ENCODE measurements at regions not wholly inside any gene's neighbourhood (a gene's known extent, or its start where the extent isn't known, plus 50 kb on each side); places are given as distances from the start of the nearest gene placed in this dataset.

- Histone ChIP-seq H3K4me1 (ENCODE audit: control insufficient read depth, insufficient read depth, low read depth, low read length) (no peaks in the 10 kb centered on the region), H3K4me2 (ENCODE audit: low read length, poor library complexity, severe bottlenecking) (no peak overlapping the region), H2BK15ac (ENCODE audit: low read depth, poor library complexity, severe bottlenecking) (no peak overlapping the region), H3K9ac (ENCODE audit: low read length) (no peak overlapping the region), H3K18ac (ENCODE audit: low read depth in 1 of 2, low read length in 2 of 2) (no peak overlapping the region), H3K9me3 (ENCODE audit: control insufficient read depth, low read length) (peaks cover 16% of the 10 kb centered on the region), H2BK120ac (ENCODE audit: low read depth, low read length) (no peak overlapping the region), H3K14ac (ENCODE audit: low read length in 2 of 2) (no peak overlapping the region), H3K4ac (ENCODE audit: low read depth in 1 of 2, low read length in 2 of 2) (no peak overlapping the region), H2AFZ (ENCODE audit: low read depth, low read length) (no peak overlapping the region), H4K8ac (ENCODE audit: low read length) (no peak overlapping the region), H3K27ac (ENCODE audit: low read length, poor library complexity, severe bottlenecking) (no peak overlapping the region), H3K79me1 (replicated peaks; ENCODE audit: low read length, poor library complexity, severe bottlenecking) (no peaks in the 10 kb centered on the region), H4K91ac (ENCODE audit: low read length) (no peak overlapping the region), H2AK5ac (ENCODE audit: low read length, severe bottlenecking) (no peak overlapping the region), H3K4me3 (ENCODE audit: insufficient read depth in 1 of 2, low read depth in 1 of 2, low read length in 2 of 2) (no peak overlapping the region), H3K36me3 (ENCODE audit: control insufficient read depth in 1 of 2, insufficient read depth in 2 of 2, low read depth in 1 of 2, low read length in 2 of 2) (no peaks in the 10 kb centered on the region), H3K27me3 (ENCODE audit: control insufficient read depth in 1 of 2, insufficient read depth in 1 of 2, low read length in 2 of 2) (no peaks in the 10 kb centered on the region), H3K23ac (ENCODE audit: low read length in 2 of 2) (no peak overlapping the region), H2BK5ac (ENCODE audit: low read depth, low read length, poor library complexity, severe bottlenecking) (no peak overlapping the region), H2BK12ac (ENCODE audit: low read length in 2 of 2) (no peak overlapping the region)
- 85% methylated on average over 2 of the region's 2 CpGs for WGBS
- DNase-seq: no peak
Measured at GRCh38 chr7:52705768-52706167, 329.7 kb upstream of the POM121L12 start.

DNA sequence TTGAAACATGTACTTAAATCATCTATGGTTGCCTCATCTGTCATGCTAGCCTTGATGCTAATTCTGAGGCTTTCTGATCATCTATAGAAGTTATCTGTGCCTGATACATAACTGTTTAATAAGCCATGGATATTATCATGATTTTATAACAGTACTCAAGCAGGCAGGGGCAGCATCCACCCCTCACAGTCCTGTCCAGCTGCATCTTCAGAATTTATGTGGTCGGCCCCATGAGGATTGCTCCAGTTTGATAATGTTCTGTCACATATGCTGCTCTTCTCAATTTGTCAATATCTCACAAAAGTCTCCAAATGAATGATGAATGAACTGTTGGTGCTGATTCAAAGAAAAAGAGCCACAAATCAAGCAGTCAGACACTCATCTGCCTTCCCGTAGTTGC, 335.1 kb upstream of the POM121L12 start:
- H3K4ac ChIP-seq (ENCODE audit: low read depth in 1 of 2, low read length in 2 of 2): no peak overlapping the region
- no peak overlapping the region for H2BK15ac ChIP-seq (ENCODE audit: low read depth, poor library complexity, severe bottlenecking)
- H3K27me3 ChIP-seq (ENCODE audit: control insufficient read depth in 1 of 2, insufficient read depth in 1 of 2, low read length in 2 of 2): no peaks in the 10 kb centered on the region
- H2AFZ ChIP-seq (ENCODE audit: low read depth, low read length): no peak overlapping the region
- no peaks in the 10 kb centered on the region for H3K79me1 ChIP-seq (replicated peaks; ENCODE audit: low read length, poor library complexity, severe bottlenecking)
- H2BK12ac ChIP-seq (ENCODE audit: low read length in 2 of 2): no peak overlapping the region
- H3K27ac ChIP-seq (ENCODE audit: low read length, poor library complexity, severe bottlenecking): no peak overlapping the region
- no peak overlapping the region for H3K4me2 ChIP-seq (ENCODE audit: low read length, poor library complexity, severe bottlenecking)
- H2AK5ac ChIP-seq (ENCODE audit: low read length, severe bottlenecking): no peak overlapping the region
- H3K4me3 ChIP-seq (ENCODE audit: insufficient read depth in 1 of 2, low read depth in 1 of 2, low read length in 2 of 2): no peak overlapping the region
- peaks cover 3% of the 10 kb centered on the region for H3K9me3 ChIP-seq (ENCODE audit: control insufficient read depth, low read length)
- H2BK5ac ChIP-seq (ENCODE audit: low read depth, low read length, poor library complexity, severe bottlenecking): no peak overlapping the region
- no peak overlapping the region for H2BK120ac ChIP-seq (ENCODE audit: low read depth, low read length)
- DNase-seq: no peak
- no peak overlapping the region for H3K9ac ChIP-seq (ENCODE audit: low read length)
- H3K14ac ChIP-seq (ENCODE audit: low read length in 2 of 2): no peak overlapping the region
- H3K18ac ChIP-seq (ENCODE audit: low read depth in 1 of 2, low read length in 2 of 2): no peak overlapping the region
- no peaks in the 10 kb centered on the region for H3K4me1 ChIP-seq (ENCODE audit: control insufficient read depth, insufficient read depth, low read depth, low read length)
- H3K36me3 ChIP-seq (ENCODE audit: control insufficient read depth in 1 of 2, insufficient read depth in 2 of 2, low read depth in 1 of 2, low read length in 2 of 2): no peaks in the 10 kb centered on the region
- 86% methylated on average over 2 of the region's 2 CpGs for WGBS
- no peak overlapping the region for H4K8ac ChIP-seq (ENCODE audit: low read length)
- no peak overlapping the region for H4K91ac ChIP-seq (ENCODE audit: low read length)
- H3K23ac ChIP-seq (ENCODE audit: low read length in 2 of 2): no peak overlapping the region

DNA sequence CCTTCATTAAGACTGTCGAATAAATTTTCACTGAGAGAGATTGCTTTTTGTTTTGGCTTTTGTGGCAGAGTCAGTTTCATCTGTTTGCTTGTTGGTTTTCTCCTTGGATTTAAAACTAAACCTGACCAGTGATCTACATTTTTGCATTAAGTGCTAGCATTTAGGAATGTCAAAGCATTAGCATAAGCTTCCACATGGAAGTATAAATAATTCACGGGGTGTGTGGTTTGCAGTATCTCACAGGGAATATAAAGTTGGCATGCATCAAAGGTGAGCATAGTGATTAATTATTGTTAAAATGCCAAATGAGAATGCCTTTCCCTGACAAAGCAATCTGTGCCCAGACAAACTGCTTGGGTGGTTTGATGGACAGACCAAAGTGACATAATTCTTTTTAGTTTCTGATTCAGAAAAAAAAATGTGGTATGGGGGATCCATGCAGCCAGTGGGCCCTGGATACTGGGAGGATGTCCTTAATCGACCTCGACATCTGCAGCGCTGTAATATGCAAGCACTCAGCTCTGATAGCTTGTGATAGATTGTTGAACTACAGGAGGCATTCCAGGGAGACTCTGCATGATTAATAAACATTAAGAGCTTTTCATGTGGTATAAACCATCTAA, 339.3 kb upstream of the POM121L12 start:
- H3K23ac ChIP-seq (ENCODE audit: low read length in 2 of 2): no peak overlapping the region
- no peak overlapping the region for H3K9ac ChIP-seq (ENCODE audit: low read length)
- no peak overlapping the region for H3K14ac ChIP-seq (ENCODE audit: low read length in 2 of 2)
- peaks cover 3% of the 10 kb centered on the region for H3K9me3 ChIP-seq (ENCODE audit: control insufficient read depth, low read length)
- no peak overlapping the region for H3K4me2 ChIP-seq (ENCODE audit: low read length, poor library complexity, severe bottlenecking)
- no peak overlapping the region for H2BK12ac ChIP-seq (ENCODE audit: low read length in 2 of 2)
- no peaks in the 10 kb centered on the region for H3K4me1 ChIP-seq (ENCODE audit: control insufficient read depth, insufficient read depth, low read depth, low read length)
- H3K36me3 ChIP-seq (ENCODE audit: control insufficient read depth in 1 of 2, insufficient read depth in 2 of 2, low read depth in 1 of 2, low read length in 2 of 2): no peaks in the 10 kb centered on the region
- H4K8ac ChIP-seq (ENCODE audit: low read length): no peak overlapping the region
- no peak for DNase-seq
- no peak overlapping the region for H2AFZ ChIP-seq (ENCODE audit: low read depth, low read length)
- H3K79me1 ChIP-seq (replicated peaks; ENCODE audit: low read length, poor library complexity, severe bottlenecking): no peaks in the 10 kb centered on the region
- H2AK5ac ChIP-seq (ENCODE audit: low read length, severe bottlenecking): no peak overlapping the region
- H3K18ac ChIP-seq (ENCODE audit: low read depth in 1 of 2, low read length in 2 of 2): no peak overlapping the region
- no peak overlapping the region for H3K27ac ChIP-seq (ENCODE audit: low read length, poor library complexity, severe bottlenecking)
- H3K4me3 ChIP-seq (ENCODE audit: insufficient read depth in 1 of 2, low read depth in 1 of 2, low read length in 2 of 2): no peak overlapping the region
- H2BK120ac ChIP-seq (ENCODE audit: low read depth, low read length): no peak overlapping the region
- WGBS: 31% methylated on average over 5 of the region's 5 CpGs
- no peak overlapping the region for H4K91ac ChIP-seq (ENCODE audit: low read length)
- H3K27me3 ChIP-seq (ENCODE audit: control insufficient read depth in 1 of 2, insufficient read depth in 1 of 2, low read length in 2 of 2): no peaks in the 10 kb centered on the region
- H3K4ac ChIP-seq (ENCODE audit: low read depth in 1 of 2, low read length in 2 of 2): no peak overlapping the region
- no peak overlapping the region for H2BK15ac ChIP-seq (ENCODE audit: low read depth, poor library complexity, severe bottlenecking)
- no peak overlapping the region for H2BK5ac ChIP-seq (ENCODE audit: low read depth, low read length, poor library complexity, severe bottlenecking)

- H3K79me1 ChIP-seq (replicated peaks; ENCODE audit: low read length, poor library complexity, severe bottlenecking): no peaks in the 10 kb centered on the region
- no peak overlapping the region for H2BK15ac ChIP-seq (ENCODE audit: low read depth, poor library complexity, severe bottlenecking)
- H3K36me3 ChIP-seq (ENCODE audit: control insufficient read depth in 1 of 2, insufficient read depth in 2 of 2, low read depth in 1 of 2, low read length in 2 of 2): no peaks in the 10 kb centered on the region
- H2AK5ac ChIP-seq (ENCODE audit: low read length, severe bottlenecking): no peak overlapping the region
- H3K23ac ChIP-seq (ENCODE audit: low read length in 2 of 2): no peak overlapping the region
- no peak overlapping the region for H3K9ac ChIP-seq (ENCODE audit: low read length)
- H3K9me3 ChIP-seq (ENCODE audit: control insufficient read depth, low read length): peaks cover 4% of the 10 kb centered on the region
- H4K91ac ChIP-seq (ENCODE audit: low read length): no peak overlapping the region
- H2BK5ac ChIP-seq (ENCODE audit: low read depth, low read length, poor library complexity, severe bottlenecking): no peak overlapping the region
- no peak overlapping the region for H3K4ac ChIP-seq (ENCODE audit: low read depth in 1 of 2, low read length in 2 of 2)
- H3K14ac ChIP-seq (ENCODE audit: low read length in 2 of 2): no peak overlapping the region
- H3K18ac ChIP-seq (ENCODE audit: low read depth in 1 of 2, low read length in 2 of 2): no peak overlapping the region
- no peak for DNase-seq
- no peak overlapping the region for H3K4me2 ChIP-seq (ENCODE audit: low read length, poor library complexity, severe bottlenecking)
- WGBS: no CpG with 5 or more reads among the region's 1 CpG
- H2BK12ac ChIP-seq (ENCODE audit: low read length in 2 of 2): no peak overlapping the region
- no peak overlapping the region for H2AFZ ChIP-seq (ENCODE audit: low read depth, low read length)
- no peak overlapping the region for H3K27ac ChIP-seq (ENCODE audit: low read length, poor library complexity, severe bottlenecking)
- H4K8ac ChIP-seq (ENCODE audit: low read length): no peak overlapping the region
- H3K4me1 ChIP-seq (ENCODE audit: control insufficient read depth, insufficient read depth, low read depth, low read length): no peaks in the 10 kb centered on the region
- H3K27me3 ChIP-seq (ENCODE audit: control insufficient read depth in 1 of 2, insufficient read depth in 1 of 2, low read length in 2 of 2): no peaks in the 10 kb centered on the region
- no peak overlapping the region for H2BK120ac ChIP-seq (ENCODE audit: low read depth, low read length)
- H3K4me3 ChIP-seq (ENCODE audit: insufficient read depth in 1 of 2, low read depth in 1 of 2, low read length in 2 of 2): no peak overlapping the region
Measured at GRCh38 chr7:52691257-52691656, 344.2 kb upstream of the POM121L12 start.

Data from mesenchymal stem cell (in vitro differentiated cells and primary cell).